ENCODE measurements at regions not wholly inside any gene's neighbourhood (a gene's known extent, or its start where the extent isn't known, plus 50 kb on each side); places are given as distances from the start of the nearest gene placed in this dataset.

GRCh38 chr13:109628251-109628699 is 158.1 kb downstream of the IRS2 start:
- DNase-seq (ENCODE audit: low spot score in 2 of 2) (no peak), ATAC-seq (no peak)
- no peak overlapping the region for H3K27ac Mint-ChIP-seq
- peaks cover 0 to 5% of the 10 kb centered on the region in 2 donors for H3K9me3 Mint-ChIP-seq
- peaks cover 0 to 6% of the 10 kb centered on the region in 2 donors for H3K36me3 Mint-ChIP-seq

GRCh38 chr13:109627649-109628048 is 158.7 kb downstream of the IRS2 start:
- ATAC-seq (no peak), DNase-seq (ENCODE audit: low spot score in 2 of 2) (no peak)
- Mint-ChIP-seq H3K36me3 (peaks cover 0 to under 1% of the 10 kb centered on the region in 2 donors), H3K27ac (no peak overlapping the region), H3K9me3 (no peaks in the 10 kb centered on the region)

GRCh38 chr13:109626386-109627171 is 159.8 kb downstream of the IRS2 start:
- H3K36me3 Mint-ChIP-seq: no peaks in the 10 kb centered on the region
- no peak overlapping the region for H3K27ac Mint-ChIP-seq
- DNase-seq (ENCODE audit: low spot score in 2 of 2) (no peak), ATAC-seq (no peak)
- no peaks in the 10 kb centered on the region for H3K9me3 Mint-ChIP-seq

GRCh38 chr13:109625156-109625555 is 161.2 kb downstream of the IRS2 start:
- Mint-ChIP-seq H3K27ac (no peak overlapping the region), H3K36me3 (no peaks in the 10 kb centered on the region), H3K9me3 (no peaks in the 10 kb centered on the region)
- DNase-seq (ENCODE audit: low spot score in 2 of 2) (no peak), ATAC-seq (no peak)

GRCh38 chr13:109622006-109622405 is 164.4 kb downstream of the IRS2 start:
- ATAC-seq (no peak), DNase-seq (ENCODE audit: low spot score in 2 of 2) (no peak)
- no peaks in the 10 kb centered on the region for H3K36me3 Mint-ChIP-seq
- H3K9me3 Mint-ChIP-seq: no peaks in the 10 kb centered on the region
- H3K27ac Mint-ChIP-seq: no peak overlapping the region

GRCh38 chr13:109615721-109616420 is 170.5 kb downstream of the IRS2 start:
- H3K9me3 Mint-ChIP-seq: no peaks in the 10 kb centered on the region
- no peaks in the 10 kb centered on the region for H3K36me3 Mint-ChIP-seq
- H3K27ac Mint-ChIP-seq: no peak overlapping the region
- ATAC-seq: no peak
- DNase-seq (ENCODE audit: low spot score in 2 of 2): no peak

GRCh38 chr13:109611912-109612691 is 174.3 kb downstream of the IRS2 start:
- H3K9me3 Mint-ChIP-seq: peaks cover 0 to 2% of the 10 kb centered on the region in 2 donors
- peaks cover 0 to 4% of the 10 kb centered on the region in 2 donors for H3K36me3 Mint-ChIP-seq
- no peak overlapping the region for H3K27ac Mint-ChIP-seq
- DNase-seq (ENCODE audit: low spot score in 2 of 2): no peak
- no peak for ATAC-seq

- ATAC-seq: peak in 1 of 2 donors; percentile 64
- no peak overlapping the region for H3K27ac Mint-ChIP-seq
- peaks cover 0 to 5% of the 10 kb centered on the region in 2 donors for H3K36me3 Mint-ChIP-seq
- H3K9me3 Mint-ChIP-seq: peaks cover 0 to 4% of the 10 kb centered on the region in 2 donors
- peak in 1 of 2 donors; percentile 5 for DNase-seq (ENCODE audit: low spot score in 2 of 2)
These were observed 175.9 kb downstream of the IRS2 start for GRCh38 chr13:109610517-109610916.

GRCh38 chr13:109608503-109608902 is 177.9 kb downstream of the IRS2 start:
- H3K9me3 Mint-ChIP-seq: peaks cover 0 to 4% of the 10 kb centered on the region in 2 donors
- peaks cover 0 to 5% of the 10 kb centered on the region in 2 donors for H3K36me3 Mint-ChIP-seq
- no peak for ATAC-seq
- no peak for DNase-seq (ENCODE audit: low spot score in 2 of 2)
- no peak overlapping the region for H3K27ac Mint-ChIP-seq

GRCh38 chr13:109608059-109608458 is 178.3 kb downstream of the IRS2 start:
- no peak for DNase-seq (ENCODE audit: low spot score in 2 of 2)
- peaks cover 0 to 4% of the 10 kb centered on the region in 2 donors for H3K9me3 Mint-ChIP-seq
- no peak for ATAC-seq
- no peak overlapping the region for H3K27ac Mint-ChIP-seq
- peaks cover 0 to 5% of the 10 kb centered on the region in 2 donors for H3K36me3 Mint-ChIP-seq

GRCh38 chr13:109606520-109606919 is 179.9 kb downstream of the IRS2 start:
- no peak for ATAC-seq
- peaks cover 0 to 4% of the 10 kb centered on the region in 2 donors for H3K9me3 Mint-ChIP-seq
- DNase-seq (ENCODE audit: low spot score in 2 of 2): no peak
- no peak overlapping the region for H3K27ac Mint-ChIP-seq
- H3K36me3 Mint-ChIP-seq: peaks cover 0 to 5% of the 10 kb centered on the region in 2 donors

GRCh38 chr13:109605846-109606245 is 180.5 kb downstream of the IRS2 start:
- H3K27ac Mint-ChIP-seq: no peak overlapping the region
- peaks cover 0 to 5% of the 10 kb centered on the region in 2 donors for H3K36me3 Mint-ChIP-seq
- DNase-seq (ENCODE audit: low spot score in 2 of 2) (no peak), ATAC-seq (no peak)
- peaks cover 0 to 4% of the 10 kb centered on the region in 2 donors for H3K9me3 Mint-ChIP-seq

- DNase-seq (ENCODE audit: low spot score in 2 of 2) (no peak), ATAC-seq (no peak)
- H3K36me3 Mint-ChIP-seq: peaks cover 0 to 5% of the 10 kb centered on the region in 2 donors
- no peak overlapping the region for H3K27ac Mint-ChIP-seq
- peaks cover 0 to 4% of the 10 kb centered on the region in 2 donors for H3K9me3 Mint-ChIP-seq
These were observed 181.5 kb downstream of the IRS2 start for GRCh38 chr13:109604894-109605293.

GRCh38 chr13:109602356-109602755 is 184.0 kb downstream of the IRS2 start:
- Mint-ChIP-seq H3K9me3 (peaks cover 0 to 4% of the 10 kb centered on the region in 2 donors), H3K36me3 (peaks cover 0 to 3% of the 10 kb centered on the region in 2 donors), H3K27ac (no peak overlapping the region)
- DNase-seq (ENCODE audit: low spot score in 2 of 2) (no peak), ATAC-seq (no peak)

- no peak for DNase-seq (ENCODE audit: low spot score in 2 of 2)
- Mint-ChIP-seq H3K36me3 (no peaks in the 10 kb centered on the region), H3K9me3 (no peaks in the 10 kb centered on the region), H3K27ac (no peak overlapping the region)
- no peak for ATAC-seq
These were observed 186.3 kb downstream of the IRS2 start for GRCh38 chr13:109599901-109600657.

GRCh38 chr13:109595471-109595870 is 190.9 kb downstream of the IRS2 start:
- ATAC-seq (no peak), DNase-seq (ENCODE audit: low spot score in 2 of 2) (no peak)
- no peaks in the 10 kb centered on the region for H3K9me3 Mint-ChIP-seq
- no peak overlapping the region for H3K27ac Mint-ChIP-seq
- no peaks in the 10 kb centered on the region for H3K36me3 Mint-ChIP-seq

Measured in activated naive CD4-positive, alpha-beta T cell treated with anti-CD3 and anti-CD28 coated beads, Interleukin-2, amount 50 U/mL, for 72 hours (primary cell).